GM23338 (cell line): ENCODE measurements at regions not wholly inside any gene's neighbourhood (a gene's known extent, or its start where the extent isn't known, plus 50 kb on each side); places are given as distances from the start of the nearest gene placed in this dataset.

Experiments used
- ATAC-seq: fragments of 200-7000 bp; cut with Tn5 transposase; 3 replicates; pipeline ENCODE4 v1.9.1; 2020
- DNase-seq: peaks from one replicate; pipeline ENCODE4 v3.0.0-alpha.2; 2015; ENCODE audit warnings: low spot score
- H2AFZ ChIP-seq: fragments of 200-600 bp; sonication (generic); 2 replicates; pipeline ENCODE4 v1.8.0; 2016; ENCODE audit warnings: antibody characterized with exemption, mild to moderate bottlenecking, moderate library complexity
- H3F3A ChIP-seq: fragments of 200-600 bp; sonication (generic); replicated peaks from 2 replicates; pipeline ENCODE4 v1.8.0; 2017; ENCODE audit warnings: antibody characterized with exemption, mixed run types, low read depth
- H3K27ac ChIP-seq: fragments of 200-600 bp; sonication (generic); 2 replicates; pipeline ENCODE4 v1.6.1; 2016; ENCODE audit warnings: low read depth
- H3K27me3 ChIP-seq: fragments of 200-600 bp; sonication (generic); 2 replicates; pipeline ENCODE4 v1.8.0; 2016; ENCODE audit warnings: mild to moderate bottlenecking, mixed run types, moderate library complexity; ENCODE audit not compliant: insufficient read depth
- H3K36me3 ChIP-seq: fragments of 200-600 bp; sonication (generic); 2 replicates; pipeline ENCODE4 v1.8.0; 2016; ENCODE audit warnings: mild to moderate bottlenecking; ENCODE audit not compliant: insufficient read depth
- H3K4me1 ChIP-seq: fragments of 200-600 bp; sonication (generic); 2 replicates; pipeline ENCODE4 v1.8.0; 2016; ENCODE audit warnings: mild to moderate bottlenecking, moderate library complexity; ENCODE audit not compliant: insufficient read depth
- H3K4me2 ChIP-seq: fragments of 200-600 bp; sonication (generic); 2 replicates; pipeline ENCODE4 v1.7.1; 2017; ENCODE audit warnings: mixed run types
- H3K4me3 ChIP-seq: fragments of 200-600 bp; sonication (generic); 2 replicates; pipeline ENCODE4 v1.6.1; 2016; ENCODE audit warnings: mixed run types
- H3K79me2 ChIP-seq: fragments of 200-600 bp; sonication (generic); replicated peaks from 2 replicates; pipeline ENCODE4 v1.8.0; 2017; ENCODE audit warnings: mild to moderate bottlenecking; ENCODE audit not compliant: insufficient read depth
- H3K9me2 ChIP-seq: fragments of 200-600 bp; sonication (generic); 2 replicates; pipeline ENCODE4 v1.8.0; 2017; ENCODE audit not compliant: insufficient read depth
- H4K20me1 ChIP-seq: fragments of 200-600 bp; sonication (generic); replicated peaks from 2 replicates; pipeline ENCODE4 v1.8.0; 2017; ENCODE audit warnings: mild to moderate bottlenecking; ENCODE audit not compliant: insufficient read depth
- H3K27ac Mint-ChIP-seq: 2 replicates; pipeline ENCODE4 v1.8.0; 2020; ENCODE audit warnings: inconsistent platforms, mild to moderate bottlenecking, moderate library complexity, mixed read lengths
- H3K27me3 Mint-ChIP-seq: 3 replicates; pipeline ENCODE4 v1.8.0; 2022; ENCODE audit warnings: low read depth, mild to moderate bottlenecking, moderate library complexity, mixed read lengths, inconsistent platforms; ENCODE audit not compliant: insufficient read depth, poor library complexity
- H3K36me3 Mint-ChIP-seq: 3 replicates; pipeline ENCODE4 v1.8.0; 2021; ENCODE audit warnings: low read depth, mild to moderate bottlenecking, inconsistent platforms, moderate library complexity, mixed read lengths
- H3K4me1 Mint-ChIP-seq: 3 replicates; pipeline ENCODE4 v1.8.0; 2020; ENCODE audit warnings: mild to moderate bottlenecking, inconsistent platforms, mixed read lengths
- H3K4me3 Mint-ChIP-seq: 3 replicates; pipeline ENCODE4 v1.8.0; 2021; ENCODE audit warnings: moderate library complexity, mild to moderate bottlenecking, inconsistent platforms, mixed read lengths
- H3K9me3 Mint-ChIP-seq: 3 replicates; pipeline ENCODE4 v1.8.0; 2020; ENCODE audit warnings: moderate library complexity, mild to moderate bottlenecking, inconsistent platforms, mixed read lengths
- CREB1 ChIP-seq: fragments of 250-450 bp; sonication (Bioruptor Pico); IDR thresholded peaks from 2 replicates; pipeline ENCODE4 v1.5.0; 2020; ENCODE audit warnings: low read depth, mild to moderate bottlenecking, moderate library complexity
- CTCF ChIP-seq, 2 experiments: fragments of 200-600 bp in 1 of 2; sonication (generic) in 1 of 2; conservative IDR thresholded peaks; 2 replicates each; pipeline versions ENCODE4 v1.5.1 to v1.6.1; 2016 to 2017; ENCODE audit warnings: antibody characterized with exemption in 2 of 2, low read depth in 2 of 2, mild to moderate bottlenecking in 2 of 2, moderate library complexity in 1 of 2
- ETS1 ChIP-seq: IDR thresholded peaks from 2 replicates; pipeline ENCODE4 v1.6.1; 2016; ENCODE audit warnings: antibody characterized with exemption
- EZH2 ChIP-seq: fragments of 200-600 bp; sonication (generic); IDR thresholded peaks from one replicate; pipeline ENCODE4 v1.8.0; 2017; ENCODE audit warnings: antibody characterized with exemption, mild to moderate bottlenecking, low read depth; ENCODE audit not compliant: unreplicated experiment
- EZH2phosphoT487 ChIP-seq: fragments of 200-600 bp; sonication (generic); IDR thresholded peaks from one replicate; pipeline ENCODE4 v1.8.1; 2018; ENCODE audit warnings: antibody characterized with exemption; ENCODE audit not compliant: unreplicated experiment
- JUNB ChIP-seq: IDR thresholded peaks from one replicate; pipeline ENCODE4 v1.6.1; 2016; ENCODE audit warnings: antibody characterized with exemption; ENCODE audit not compliant: unreplicated experiment
- POLR2AphosphoS5 ChIP-seq: IDR thresholded peaks from 2 replicates; pipeline ENCODE4 v1.6.1; 2016; ENCODE audit warnings: antibody characterized with exemption, low read depth
- STAT1 ChIP-seq: IDR thresholded peaks from one replicate; pipeline ENCODE4 v1.6.1; 2016; ENCODE audit warnings: antibody characterized with exemption; ENCODE audit not compliant: unreplicated experiment
- ZNF114 ChIP-seq: fragments of 250-450 bp; sonication (Bioruptor Pico); IDR thresholded peaks from 2 replicates; pipeline ENCODE4 v1.5.0; 2020; ENCODE audit warnings: mild to moderate bottlenecking, moderate library complexity
- ZNF331 ChIP-seq: fragments of 250-450 bp; sonication (Bioruptor Pico); IDR thresholded peaks from 2 replicates; pipeline ENCODE4 v1.5.0; 2020; ENCODE audit warnings: low read depth, mild to moderate bottlenecking, moderate library complexity
- ZNF462 ChIP-seq: fragments of 250-450 bp; sonication (Bioruptor Pico); IDR thresholded peaks from 2 replicates; pipeline ENCODE4 v1.5.0; 2020; ENCODE audit warnings: mild to moderate bottlenecking, moderate library complexity

GRCh38 chr18:42360716-42361115 lies 405.7 kb downstream of the PIK3C3 start (continued):
- no peak for TF ChIP-seq POLR2AphosphoS5
- no peak for TF ChIP-seq ZNF114 (CRISPR knock-in tag)
- TF ChIP-seq CREB1 (CRISPR knock-in tag), result no peak
- no peak for TF ChIP-seq CTCF (conservative IDR thresholded peaks at IDR 0.05; ENCODE audit: low read depth in 2 of 2)
- TF ChIP-seq ZNF331 (CRISPR knock-in tag), result no peak
- TF ChIP-seq STAT1, result no peak

GRCh38 chr18:42363446-42364441 lies 408.7 kb downstream of the PIK3C3 start:
- Mint-ChIP-seq H3K4me1 (no peaks in the 10 kb centered on the region), H3K27me3 (no peaks in the 10 kb centered on the region), H3K27ac (no peak overlapping the region), H3K36me3 (no peaks in the 10 kb centered on the region), H3K9me3 (no peaks in the 10 kb centered on the region; the same call in 2 of the 3 replicates), H3K4me3 (no peak overlapping the region)
- H3K4me1 ChIP-seq, result 0 out of 2 replicates have a peak, but pooled peaks cover 5% of the 10 kb centered on the region
- DNase-seq (no peak), ATAC-seq (no peak)
- no peaks in the 10 kb centered on the region for H3F3A ChIP-seq
- H3K4me2 ChIP-seq, result no peak overlapping the region
- H4K20me1 ChIP-seq, result no peaks in the 10 kb centered on the region
- no peaks in the 10 kb centered on the region for H3K79me2 ChIP-seq
- H3K27ac ChIP-seq, result no peak overlapping the region
- no peaks in the 10 kb centered on the region for H3K27me3 ChIP-seq
- H3K36me3 ChIP-seq, result no peaks in the 10 kb centered on the region
- no peak overlapping the region for H2AFZ ChIP-seq
- H3K9me2 ChIP-seq, result no peaks in the 10 kb centered on the region
- H3K4me3 ChIP-seq, result no peak overlapping the region
- TF ChIP-seq STAT1, result no peak
- TF ChIP-seq ZNF114 (CRISPR knock-in tag), result no peak
- TF ChIP-seq EZH2, result no peak
- TF ChIP-seq EZH2phosphoT487, result no peak
- TF ChIP-seq JUNB, result no peak
- TF ChIP-seq POLR2AphosphoS5, result no peak
- TF ChIP-seq CREB1 (CRISPR knock-in tag), result no peak
- no peak for TF ChIP-seq ZNF331 (CRISPR knock-in tag)
- no peak for TF ChIP-seq CTCF (conservative IDR thresholded peaks at IDR 0.05; ENCODE audit: low read depth in 2 of 2)
- no peak for TF ChIP-seq ETS1
- TF ChIP-seq ZNF462 (CRISPR knock-in tag), result no peak
